ENCODE measurements at regions not wholly inside any gene's neighbourhood (a gene's known extent, or its start where the extent isn't known, plus 50 kb on each side); places are given as distances from the start of the nearest gene placed in this dataset.

GRCh38 chr15:46326173-46326572, 691.3 kb downstream of the SQOR start:
- DNase-seq: no peak

- no peak for DNase-seq
These were observed 694.0 kb downstream of the SQOR start for GRCh38 chr15:46328821-46329220.

GRCh38 chr15:46329876-46330275, 695.0 kb downstream of the SQOR start:
- DNase-seq: no peak

DNA sequence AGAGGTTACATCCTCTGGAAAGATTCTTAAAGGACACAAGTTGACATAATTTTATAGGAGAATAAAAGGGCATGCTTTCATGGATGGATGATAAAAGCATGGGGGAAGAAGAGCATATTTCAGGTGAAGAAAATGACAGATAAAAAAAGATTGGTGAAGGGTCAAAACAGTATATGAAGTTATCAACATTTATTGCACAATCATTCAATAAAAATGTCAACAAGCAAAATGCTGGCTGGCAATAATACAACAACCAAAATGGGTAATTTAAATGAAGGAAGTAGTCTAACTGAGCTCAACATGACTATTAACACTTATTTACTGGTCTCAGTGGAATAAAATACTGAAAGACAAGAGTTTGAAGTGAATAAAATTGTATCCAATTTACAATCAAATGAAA, 696.7 kb downstream of the SQOR start:
- DNase-seq: no peak

DNA sequence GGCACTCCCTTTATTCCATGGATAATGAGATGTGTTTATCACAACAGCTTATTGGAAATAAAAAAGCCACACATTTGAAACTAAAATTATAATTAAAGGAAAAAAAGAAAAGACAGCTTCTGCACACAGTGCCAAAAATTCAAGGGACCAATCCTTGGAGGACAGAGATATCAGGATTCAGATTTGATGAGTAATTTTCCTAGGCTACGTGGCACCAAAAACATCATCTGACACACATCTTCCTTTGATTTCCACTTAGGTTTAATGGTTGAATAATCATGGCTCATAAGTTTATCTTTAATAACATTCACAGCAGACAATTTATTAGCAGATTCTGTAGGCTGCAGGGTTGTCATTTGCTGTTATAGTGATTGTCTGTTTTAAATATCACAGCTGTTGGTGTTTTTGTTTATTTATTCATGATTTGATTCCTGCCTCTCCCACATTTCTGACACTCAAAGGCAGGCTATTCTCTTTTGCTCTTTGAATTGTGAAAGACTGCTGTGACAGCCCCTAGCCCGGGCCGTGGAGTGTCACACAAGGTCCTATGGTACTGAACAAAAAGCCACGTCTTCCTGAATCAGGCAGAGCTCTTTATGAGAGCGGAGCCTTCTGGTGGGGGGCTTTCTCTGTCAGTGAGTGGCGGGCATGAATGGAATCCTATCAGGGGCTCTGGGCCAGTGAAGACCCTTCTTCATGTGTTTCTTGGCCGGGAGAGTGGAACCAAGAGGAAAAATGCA, 708.5 kb downstream of the SQOR start:
- DNase-seq: no peak

DNA sequence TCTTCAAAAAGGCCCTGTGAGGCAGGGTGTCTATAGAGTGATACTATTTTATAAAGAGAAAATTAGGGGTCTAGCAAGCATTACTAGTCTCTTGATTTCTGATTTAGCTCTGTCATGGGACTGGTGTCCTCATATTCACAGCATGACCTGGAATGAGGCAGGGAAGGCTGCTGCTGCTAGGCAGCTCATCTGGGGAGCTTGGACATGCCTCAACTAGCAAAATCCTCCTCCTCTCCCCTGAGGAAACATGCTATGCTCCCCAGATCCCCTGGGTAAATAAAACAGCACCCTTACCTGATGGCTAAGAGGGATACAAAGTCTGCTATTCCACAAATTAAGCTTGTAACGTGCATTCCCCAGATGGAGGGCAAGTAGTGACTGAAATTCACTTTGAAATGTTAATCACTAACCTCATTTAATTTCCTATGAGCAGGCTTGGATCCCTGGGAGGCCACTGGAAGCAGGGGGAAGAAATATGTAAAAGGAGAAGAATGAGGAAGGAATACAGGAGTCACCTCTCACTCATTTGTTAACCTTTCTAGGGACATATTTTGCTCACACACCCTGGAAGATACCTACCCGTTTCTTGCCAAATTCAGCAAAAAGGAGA, 709.4 kb downstream of the SQOR start:
- DNase-seq: no peak

- DNase-seq: no peak
These were observed 710.1 kb downstream of the SQOR start for GRCh38 chr15:46344915-46345314.

- no peak for DNase-seq
These were observed 719.6 kb downstream of the SQOR start for GRCh38 chr15:46354443-46354842.

GRCh38 chr15:46365572-46365971, 730.7 kb downstream of the SQOR start:
- DNase-seq: no peak

DNA sequence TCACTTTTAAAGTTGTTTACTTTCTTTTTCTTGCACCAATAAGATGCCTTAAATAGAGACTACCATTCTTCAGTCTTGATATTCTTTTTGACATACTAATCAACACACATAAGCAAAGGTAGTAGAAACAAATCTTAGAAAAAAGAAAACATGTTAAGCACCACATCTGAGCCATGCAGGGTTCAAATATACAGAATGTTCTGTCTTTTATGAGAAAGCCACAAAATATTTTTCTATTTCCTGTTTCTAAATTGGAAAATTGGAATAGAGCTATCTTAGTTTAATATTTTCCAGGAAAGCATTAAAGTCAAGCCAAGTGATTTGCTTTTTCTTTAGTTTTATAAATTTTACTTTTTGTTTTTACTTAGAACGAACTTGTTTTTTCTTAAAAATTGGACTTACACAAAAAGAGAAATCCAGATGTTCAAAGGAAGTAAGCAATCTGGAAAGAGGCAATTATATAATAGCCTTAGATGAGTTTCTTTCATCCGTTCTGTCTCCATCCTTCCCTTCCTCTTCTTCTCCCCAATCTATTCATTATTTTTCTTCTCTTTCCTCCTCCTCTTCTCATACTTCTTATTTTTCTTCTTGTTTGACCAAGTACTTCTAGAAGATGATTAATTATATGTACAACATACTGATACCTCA, 731.7 kb downstream of the SQOR start:
- no peak for DNase-seq

DNA sequence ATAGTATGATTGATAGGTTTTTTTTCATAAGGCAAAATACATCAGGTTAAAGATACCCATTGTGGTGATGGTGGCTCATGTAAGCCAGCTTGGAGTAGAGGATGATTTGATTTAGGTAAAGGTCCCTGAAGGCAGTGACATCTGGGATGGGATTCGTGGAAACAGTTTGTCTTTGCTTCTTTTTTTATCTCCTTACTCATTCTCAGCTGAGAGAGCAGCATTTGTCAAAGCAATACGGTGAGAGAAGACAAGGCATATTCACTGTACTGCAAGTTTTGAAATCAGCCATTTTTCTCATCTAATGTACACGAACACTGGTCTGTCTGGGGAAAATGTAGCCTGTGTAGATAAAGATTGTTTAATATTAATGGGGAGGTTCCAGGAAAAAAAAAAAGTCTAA, 749.1 kb downstream of the SQOR start:
- no peak for DNase-seq

- DNase-seq: no peak
These were observed 751.5 kb downstream of the SQOR start for GRCh38 chr15:46386356-46386755.

DNA sequence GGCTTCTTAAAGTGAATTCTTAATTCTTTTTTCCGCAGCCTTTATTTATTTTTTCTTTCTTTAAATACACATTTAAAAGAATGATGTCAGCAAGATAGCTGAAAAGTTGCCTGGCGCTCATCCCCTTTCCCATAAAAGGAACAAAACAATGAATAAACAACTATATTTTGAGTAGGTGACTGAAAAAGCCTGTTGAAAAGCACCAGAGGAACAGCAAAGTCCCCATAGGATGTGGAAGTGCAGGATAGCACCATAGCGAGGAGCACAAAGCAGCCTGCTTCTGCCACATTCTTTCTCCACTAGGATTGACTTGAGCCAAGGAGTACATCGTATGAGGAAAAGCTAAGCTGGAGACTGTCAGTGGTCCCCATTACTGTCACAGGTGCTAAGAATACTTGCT, 754.9 kb downstream of the SQOR start:
- DNase-seq: no peak

DNA sequence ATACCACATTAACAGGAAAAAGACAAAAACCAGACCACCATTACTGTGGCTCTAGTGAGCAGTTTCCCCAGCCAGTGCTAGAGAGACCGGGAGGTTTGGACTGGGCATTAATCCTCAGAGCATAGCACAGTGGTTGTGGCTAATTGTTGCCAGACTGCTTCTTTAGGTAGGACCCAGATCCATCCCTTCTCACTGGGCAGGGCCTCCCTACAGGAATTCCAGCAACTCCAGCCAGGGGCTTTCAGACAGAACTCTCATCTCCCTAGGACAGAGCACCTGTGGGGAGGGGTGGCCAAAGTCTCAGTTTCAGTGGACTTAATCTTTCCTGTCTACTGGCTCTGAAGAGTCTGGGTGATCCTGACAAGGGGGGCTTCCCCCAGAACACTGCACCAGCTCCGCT, 759.6 kb downstream of the SQOR start:
- no peak for DNase-seq

GRCh38 chr15:46408312-46408711, 773.5 kb downstream of the SQOR start:
- DNase-seq: no peak

DNA sequence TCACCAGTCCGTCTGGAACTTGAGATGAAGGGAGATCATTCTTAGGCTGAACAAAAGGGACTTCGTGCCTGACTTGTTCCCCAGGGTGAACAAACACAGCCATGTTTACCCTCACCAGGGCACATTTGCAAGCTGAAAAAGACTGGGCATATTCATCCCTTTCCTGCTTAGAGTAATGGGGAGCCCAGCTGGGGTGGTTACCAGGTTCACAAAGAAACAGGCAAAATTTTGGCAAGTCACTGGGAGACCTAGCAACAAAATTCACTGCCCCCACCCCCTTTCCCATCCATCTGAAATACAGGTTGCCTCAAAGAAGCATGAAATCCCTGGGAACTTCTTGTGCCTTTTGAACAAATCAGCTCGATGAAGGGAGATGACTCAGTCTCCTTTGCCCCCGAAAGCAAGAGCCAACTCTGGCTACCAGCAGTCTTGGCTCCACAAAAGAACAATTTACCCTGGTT, 775.0 kb downstream of the SQOR start:
- DNase-seq: no peak

DNA sequence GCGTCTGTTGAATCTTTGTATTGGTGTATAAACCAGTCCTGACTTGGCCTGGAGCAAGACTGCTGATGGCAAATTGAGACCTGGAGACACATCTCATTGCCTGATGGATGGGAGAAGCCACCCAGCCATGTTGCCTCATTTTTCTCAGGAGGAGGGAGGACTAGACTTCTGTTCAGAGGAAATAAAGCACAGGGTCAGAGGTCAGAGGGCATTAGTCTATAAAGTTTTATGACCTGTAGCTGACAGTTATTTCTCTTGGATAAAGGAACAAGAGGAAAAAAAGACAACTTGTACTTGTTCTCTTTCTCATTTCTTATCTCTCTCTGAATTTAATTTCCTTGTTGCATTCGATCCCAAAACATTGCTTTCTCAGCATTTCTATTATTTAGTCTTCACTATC, 775.9 kb downstream of the SQOR start:
- DNase-seq: no peak

DNA sequence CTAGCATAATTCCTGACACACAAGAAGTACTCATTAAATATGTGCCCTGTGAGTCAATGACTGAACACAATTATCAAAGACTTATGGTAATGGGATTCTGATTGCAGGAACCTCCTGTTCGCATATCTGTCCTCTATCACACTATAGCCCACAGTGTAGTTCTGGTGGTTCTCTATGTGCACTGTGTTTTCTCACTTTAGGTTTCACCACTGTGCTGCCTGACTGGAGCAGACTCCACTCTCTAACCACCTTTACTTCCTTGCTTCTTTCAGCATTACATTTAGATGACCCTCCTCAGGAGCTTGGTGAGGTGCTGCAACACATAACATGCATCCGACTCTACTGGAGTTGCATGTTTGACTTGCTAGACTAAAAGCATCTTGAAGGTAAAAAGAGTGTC, 777.1 kb downstream of the SQOR start:
- DNase-seq: no peak

GRCh38 chr15:46413799-46414198, 779.0 kb downstream of the SQOR start:
- no peak for DNase-seq

DNA sequence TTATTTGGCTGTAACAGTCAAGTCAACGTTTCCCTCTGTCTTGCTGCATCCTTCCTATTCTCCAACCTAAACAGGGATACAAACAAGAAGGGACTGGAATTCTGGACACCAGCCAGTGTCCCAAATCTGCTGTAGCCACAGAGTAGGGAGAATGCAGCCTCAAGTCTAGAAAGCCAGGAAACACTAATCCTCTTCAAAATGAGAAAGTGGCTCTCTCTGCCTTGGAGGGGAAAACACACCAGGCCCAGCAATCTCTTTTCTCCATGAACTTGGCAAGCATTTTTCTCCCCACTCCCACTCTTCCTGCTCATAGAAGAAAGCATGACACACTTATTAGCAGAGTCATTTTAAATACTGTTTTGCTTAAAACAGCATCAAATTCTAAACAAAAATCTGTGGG, 781.7 kb downstream of the SQOR start:
- DNase-seq: no peak

DNA sequence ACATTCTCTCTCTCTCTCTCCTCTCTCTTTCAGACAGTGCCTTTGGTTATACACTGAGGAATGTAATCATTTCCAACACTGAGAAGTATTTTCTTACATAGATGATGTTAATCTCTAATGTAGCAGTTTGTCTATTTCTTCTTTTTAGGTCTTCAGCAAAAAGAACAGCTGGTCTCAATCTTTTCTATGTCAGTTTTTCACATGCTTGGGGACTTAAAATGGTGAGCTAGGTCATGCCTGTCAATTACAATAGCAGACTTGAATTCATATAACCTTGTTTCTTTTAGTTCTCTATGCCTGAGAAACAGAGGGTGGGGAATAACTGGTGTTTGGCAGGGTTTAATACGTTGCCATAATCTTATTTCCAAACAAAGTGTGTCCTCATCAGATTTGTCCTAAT, 786.2 kb downstream of the SQOR start:
- no peak for DNase-seq

DNA sequence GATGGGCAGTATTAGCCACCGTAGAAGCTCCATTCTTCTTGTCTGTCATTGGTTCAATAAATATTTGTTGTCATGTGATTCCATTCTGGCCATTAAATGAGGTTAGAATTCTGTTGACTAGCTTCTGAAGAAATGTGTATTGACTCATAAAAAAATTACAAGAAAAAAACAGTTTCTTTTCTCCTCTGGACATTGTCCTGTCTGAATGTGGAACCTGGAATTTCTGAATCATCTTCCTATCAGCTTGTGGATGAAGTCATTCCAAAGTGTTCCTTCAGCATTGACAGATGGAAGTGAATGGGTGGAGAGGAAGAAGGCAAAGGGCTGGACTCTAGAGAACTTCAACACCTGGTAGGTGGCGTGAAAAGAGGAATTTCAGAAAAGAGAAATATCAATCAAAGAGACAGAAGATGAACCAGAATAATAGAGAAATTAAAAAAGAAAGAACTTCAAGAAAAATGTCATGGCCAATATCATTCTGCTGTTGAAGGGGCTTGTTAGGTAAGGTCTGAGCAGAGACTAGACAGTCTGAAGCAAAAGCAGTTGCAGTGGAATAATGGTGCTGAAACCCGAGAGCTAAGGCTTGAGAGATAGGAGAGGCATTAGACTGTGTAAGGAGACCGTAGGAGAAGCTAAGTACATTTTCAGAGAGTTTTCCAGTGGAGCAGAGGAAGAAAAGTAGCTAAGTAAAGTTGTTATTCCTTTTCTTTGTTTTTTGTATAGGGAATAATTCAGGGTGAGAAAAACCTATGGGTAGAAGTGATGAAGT, 806.6 kb downstream of the SQOR start:
- DNase-seq: no peak

DNA sequence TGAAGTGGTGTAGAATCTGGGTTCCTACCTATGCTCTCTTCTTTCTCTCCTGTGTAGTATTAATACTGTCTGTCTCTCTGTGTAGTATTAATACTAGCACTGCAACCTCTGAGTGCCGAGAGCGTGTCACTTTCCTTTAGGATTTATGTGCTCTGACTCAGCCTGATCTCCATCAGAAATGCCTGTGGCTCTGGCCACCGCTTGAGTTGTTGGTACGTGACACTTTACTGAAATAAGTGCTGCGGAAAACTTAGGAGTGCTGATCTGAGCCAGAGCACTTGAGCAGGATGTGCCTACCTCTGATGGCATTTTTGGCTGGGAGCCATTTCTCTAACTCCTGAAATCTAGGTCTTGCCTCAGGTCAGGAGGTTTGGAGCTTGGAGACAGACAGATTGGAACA, 807.4 kb downstream of the SQOR start:
- no peak for DNase-seq

Data from activated CD4-positive, CD25-positive, alpha-beta regulatory T cell treated with anti-CD3 and anti-CD28 coated beads, Interleukin-2, amount 50 U/mL, for 72 hours (primary cell).